ENCODE measurements at regions not wholly inside any gene's neighbourhood (a gene's known extent, or its start where the extent isn't known, plus 50 kb on each side); places are given as distances from the start of the nearest gene placed in this dataset.

GRCh38 chr5:33275921-33276627 is 164.7 kb upstream of the TARS1 start:
- no peak for DNase-seq (ENCODE audit: extremely low read depth, low read depth, low spot score)

- no peak for DNase-seq (ENCODE audit: extremely low read depth, low read depth, low spot score)
Measured at GRCh38 chr5:33276628-33276950, 164.2 kb upstream of the TARS1 start.

- no peak for DNase-seq (ENCODE audit: extremely low read depth, low read depth, low spot score)
Measured at GRCh38 chr5:33277061-33277650, 163.6 kb upstream of the TARS1 start.

- no peak for DNase-seq (ENCODE audit: extremely low read depth, low read depth, low spot score)
Measured at GRCh38 chr5:33281431-33281843, 159.3 kb upstream of the TARS1 start.

- DNase-seq (ENCODE audit: extremely low read depth, low read depth, low spot score) = no peak
Measured at GRCh38 chr5:33282157-33282556, 158.6 kb upstream of the TARS1 start.

- DNase-seq (ENCODE audit: extremely low read depth, low read depth, low spot score) = no peak
Measured at GRCh38 chr5:33282696-33283095, 158.1 kb upstream of the TARS1 start.

GRCh38 chr5:33283243-33283642 is 157.5 kb upstream of the TARS1 start:
- DNase-seq (ENCODE audit: extremely low read depth, low read depth, low spot score) = no peak

- no peak for DNase-seq (ENCODE audit: extremely low read depth, low read depth, low spot score)
Measured at GRCh38 chr5:33284681-33285080, 156.1 kb upstream of the TARS1 start.

- DNase-seq (ENCODE audit: extremely low read depth, low read depth, low spot score) = no peak
Measured at GRCh38 chr5:33287242-33287641, 153.5 kb upstream of the TARS1 start.

- no peak for DNase-seq (ENCODE audit: extremely low read depth, low read depth, low spot score)
Measured at GRCh38 chr5:33291216-33292000, 149.4 kb upstream of the TARS1 start.

GRCh38 chr5:33297760-33298216 is 143.0 kb upstream of the TARS1 start:
- DNase-seq (ENCODE audit: extremely low read depth, low read depth, low spot score) = no peak

GRCh38 chr5:33299621-33300208 is 141.1 kb upstream of the TARS1 start:
- DNase-seq (ENCODE audit: extremely low read depth, low read depth, low spot score) = no peak

- no peak for DNase-seq (ENCODE audit: extremely low read depth, low read depth, low spot score)
Measured at GRCh38 chr5:33300209-33300742, 140.5 kb upstream of the TARS1 start.

- DNase-seq (ENCODE audit: extremely low read depth, low read depth, low spot score) = no peak
Measured at GRCh38 chr5:33303579-33304095, 137.1 kb upstream of the TARS1 start.

- DNase-seq (ENCODE audit: extremely low read depth, low read depth, low spot score) = no peak
Measured at GRCh38 chr5:33304601-33305000, 136.2 kb upstream of the TARS1 start.

GRCh38 chr5:33305572-33305971 is 135.2 kb upstream of the TARS1 start:
- DNase-seq (ENCODE audit: extremely low read depth, low read depth, low spot score) = no peak

GRCh38 chr5:33306758-33307157 is 134.0 kb upstream of the TARS1 start:
- no peak for DNase-seq (ENCODE audit: extremely low read depth, low read depth, low spot score)

- DNase-seq (ENCODE audit: extremely low read depth, low read depth, low spot score) = no peak
Measured at GRCh38 chr5:33308586-33308985, 132.2 kb upstream of the TARS1 start.

- no peak for DNase-seq (ENCODE audit: extremely low read depth, low read depth, low spot score)
Measured at GRCh38 chr5:33309068-33309467, 131.7 kb upstream of the TARS1 start.

GRCh38 chr5:33309536-33310345 is 131.0 kb upstream of the TARS1 start:
- DNase-seq (ENCODE audit: extremely low read depth, low read depth, low spot score) = no peak

Data from glomerular endothelial cell (primary cell).